GM19099 (cell line): ENCODE measurements at regions not wholly inside any gene's neighbourhood (a gene's known extent, or its start where the extent isn't known, plus 50 kb on each side); places are given as distances from the start of the nearest gene placed in this dataset.

ENCODE experiments used
- POLR2A ChIP-seq: IDR thresholded peaks from 3 replicates; pipeline ENCODE4 v1.6.1; 2011; ENCODE audit warnings: low read depth; ENCODE audit not compliant: insufficient read length; ENCODE audit errors: extremely low read depth

DNA sequence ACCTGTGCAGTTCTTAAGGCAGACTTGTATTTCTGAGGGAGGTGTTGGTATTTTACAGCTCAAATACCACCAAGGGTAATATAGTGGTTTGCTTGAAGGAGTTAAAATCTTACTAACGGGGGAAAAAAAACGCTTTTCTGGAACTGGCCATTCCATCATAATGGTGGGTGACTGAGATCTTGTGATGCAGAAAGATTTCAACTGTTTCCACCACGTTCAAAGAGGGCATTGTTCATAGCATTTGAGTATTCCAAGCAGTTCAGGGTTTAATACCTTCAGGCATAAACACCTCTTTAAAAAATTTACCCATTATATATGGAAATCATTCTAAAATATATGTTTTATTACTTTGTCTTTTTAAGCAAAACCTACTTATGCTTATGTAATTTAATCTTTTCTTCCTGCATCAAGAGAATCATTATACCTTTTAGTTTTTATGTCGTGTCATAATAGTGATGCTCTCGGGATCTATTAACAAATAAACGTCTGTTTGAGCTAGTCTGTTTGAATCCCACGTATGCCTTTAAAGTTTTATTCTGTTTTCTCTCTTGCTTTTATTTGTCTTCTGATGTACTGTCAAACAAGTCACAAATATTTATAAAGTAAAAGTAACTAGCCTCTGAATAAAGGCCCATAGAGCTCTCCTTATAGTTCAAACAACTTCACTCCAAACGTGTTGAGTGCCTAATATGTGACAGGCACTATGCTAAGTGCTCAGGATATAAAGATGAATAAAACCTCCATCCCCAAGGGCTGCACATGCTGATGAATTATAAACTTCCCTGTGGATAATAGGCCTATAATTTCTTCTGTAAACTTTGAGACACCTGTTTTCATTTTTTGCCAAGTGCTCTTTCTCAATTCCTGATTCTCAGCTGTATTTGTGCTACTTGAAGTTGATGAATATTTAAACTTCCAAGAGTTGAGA lies 298.8 kb upstream of the FERMT1 start:
- TF ChIP-seq POLR2A: no peak

DNA sequence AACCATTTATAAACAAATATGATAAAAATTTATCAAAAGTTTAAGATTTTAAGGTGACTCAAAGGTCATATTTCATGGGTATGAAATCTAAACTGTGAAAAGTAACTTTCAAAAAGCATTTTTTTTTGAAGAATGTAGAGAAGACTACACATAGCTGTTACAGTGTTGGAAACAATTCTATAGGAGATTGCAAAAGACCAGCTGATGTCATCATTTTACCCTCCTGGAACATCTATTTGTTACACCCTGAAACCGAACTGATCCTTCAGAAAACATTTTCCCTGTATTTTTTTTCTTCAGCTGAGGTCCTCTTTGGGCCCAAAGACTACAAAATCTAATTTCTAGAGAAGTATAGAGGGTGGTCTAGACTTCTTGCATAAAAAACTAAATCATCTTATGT lies 297.5 kb upstream of the FERMT1 start:
- no peak for TF ChIP-seq POLR2A

DNA sequence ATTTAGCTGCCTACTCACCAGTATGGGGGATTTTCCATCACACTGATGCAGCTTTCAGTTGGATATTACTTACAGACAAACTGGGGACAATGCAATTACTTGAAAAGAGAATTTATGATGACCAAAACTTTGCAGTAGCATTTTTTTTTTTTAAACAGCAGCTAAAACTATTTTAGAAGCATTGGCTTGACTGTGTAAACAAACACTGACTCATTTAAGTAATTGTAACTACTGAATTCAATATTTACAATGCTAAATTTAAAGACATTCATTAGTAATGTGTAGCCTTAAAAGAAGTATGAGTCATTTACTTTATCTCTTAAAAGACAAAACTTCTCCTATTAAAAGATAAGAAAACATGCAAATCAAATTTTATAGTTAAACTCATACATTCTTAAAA lies 295.9 kb upstream of the FERMT1 start:
- TF ChIP-seq POLR2A: no peak

DNA sequence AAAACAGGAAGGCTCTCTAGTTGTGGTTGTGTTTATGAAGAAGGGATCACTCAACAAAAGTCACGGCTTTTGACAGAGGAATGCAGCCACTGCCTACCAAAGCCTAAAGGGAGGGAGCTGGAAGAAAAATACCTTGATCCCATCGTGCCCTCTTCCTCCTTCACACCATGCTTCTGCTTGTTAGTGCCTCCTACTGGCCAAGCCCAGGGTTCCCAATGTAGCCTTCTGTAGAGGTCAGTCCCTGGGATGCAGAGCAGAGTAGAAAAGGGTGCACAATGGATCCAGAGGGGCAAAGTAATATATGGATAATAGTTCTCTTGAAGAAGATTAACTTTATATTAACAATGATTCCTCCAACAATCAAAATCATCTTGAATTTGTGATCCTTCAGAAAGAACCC lies 293.5 kb upstream of the FERMT1 start:
- no peak for TF ChIP-seq POLR2A

DNA sequence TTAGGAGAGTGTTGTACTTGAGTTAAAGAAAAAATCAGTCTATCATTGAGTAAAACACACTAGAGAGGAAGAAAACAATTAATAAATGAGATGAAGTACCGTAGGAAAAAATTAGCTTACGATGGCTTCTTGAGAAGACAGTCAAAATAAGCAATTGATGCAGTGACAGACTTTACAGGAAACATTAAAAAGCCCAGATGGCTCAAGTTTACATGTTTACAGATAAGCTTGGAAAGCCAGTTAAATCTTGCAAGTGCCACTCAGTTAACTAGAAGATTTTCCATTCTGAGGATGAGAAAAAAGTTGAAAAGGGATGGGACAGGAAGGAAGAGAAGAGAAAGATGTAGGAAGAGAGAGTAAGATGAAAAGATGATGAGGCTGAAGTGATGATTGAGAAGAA lies 288.8 kb upstream of the FERMT1 start:
- no peak for TF ChIP-seq POLR2A

DNA sequence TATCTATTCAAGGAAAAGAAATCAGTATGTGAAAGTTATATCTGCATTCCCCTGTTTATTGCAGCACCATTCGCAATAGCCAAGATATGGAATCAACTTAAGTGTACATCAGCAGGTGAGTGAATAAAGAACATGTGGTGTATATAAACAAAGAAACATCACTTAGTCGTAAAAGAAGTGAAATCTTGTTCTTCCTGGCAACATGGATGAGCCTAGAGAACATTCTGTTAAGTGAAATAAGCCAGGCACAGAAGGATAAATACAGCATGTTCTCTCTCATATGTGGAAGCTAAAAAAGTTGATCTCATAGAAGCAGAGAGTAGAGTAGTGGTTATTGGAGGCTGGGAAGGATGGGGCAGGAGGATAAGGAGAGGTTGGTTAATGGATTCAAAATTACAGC lies 287.9 kb upstream of the FERMT1 start:
- TF ChIP-seq POLR2A: no peak

DNA sequence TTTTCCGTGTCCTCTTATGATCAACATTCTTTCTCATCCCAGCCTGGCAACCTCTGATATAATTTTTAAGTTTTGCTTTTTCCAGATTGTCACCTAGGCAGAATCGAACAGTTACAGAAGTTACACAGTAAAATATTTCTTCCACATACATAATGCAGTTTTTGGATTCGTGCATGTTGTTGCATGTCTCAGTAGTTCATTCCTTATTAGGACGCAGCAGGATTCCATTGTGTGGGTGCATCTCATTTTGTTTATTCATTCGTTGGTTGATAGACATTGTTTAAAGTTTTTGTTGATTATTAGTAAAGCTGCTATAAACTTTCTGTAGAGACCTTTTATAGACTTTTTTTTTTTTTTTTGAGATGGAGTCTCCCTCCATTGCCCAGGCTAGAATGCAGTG lies 284.3 kb upstream of the FERMT1 start:
- no peak for TF ChIP-seq POLR2A

DNA sequence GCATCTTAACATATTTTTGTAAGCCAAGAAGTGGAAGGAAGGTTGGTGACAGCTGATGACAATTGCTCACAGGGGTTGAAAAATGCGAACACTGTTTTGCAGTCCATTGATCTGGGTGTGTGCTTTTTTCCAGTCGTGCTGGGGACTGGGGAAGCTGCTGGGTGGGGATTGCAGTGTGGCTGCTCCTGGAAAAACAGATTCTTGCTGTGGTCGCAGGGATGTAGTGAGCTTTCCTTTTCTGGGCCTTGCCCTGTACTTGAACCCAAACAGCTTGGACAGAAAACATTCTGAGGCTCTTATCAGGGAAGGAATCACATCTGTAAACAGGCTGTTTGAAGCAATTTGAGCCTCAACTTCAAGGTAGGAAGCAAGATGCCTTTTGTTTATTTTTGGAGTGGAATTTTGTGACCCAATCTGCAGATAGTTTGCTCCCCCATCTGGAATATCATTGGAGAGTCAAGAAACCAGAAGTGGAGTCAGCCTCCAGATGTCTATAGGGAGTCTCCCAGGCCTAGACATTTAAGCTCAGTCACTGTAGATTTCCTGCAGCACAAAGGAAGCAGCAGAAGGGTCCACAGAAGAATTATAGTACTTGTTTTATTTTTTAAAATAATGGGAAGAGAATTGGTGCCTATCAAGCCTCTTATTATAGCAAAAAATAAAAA lies 279.2 kb upstream of the FERMT1 start:
- TF ChIP-seq POLR2A: no peak

DNA sequence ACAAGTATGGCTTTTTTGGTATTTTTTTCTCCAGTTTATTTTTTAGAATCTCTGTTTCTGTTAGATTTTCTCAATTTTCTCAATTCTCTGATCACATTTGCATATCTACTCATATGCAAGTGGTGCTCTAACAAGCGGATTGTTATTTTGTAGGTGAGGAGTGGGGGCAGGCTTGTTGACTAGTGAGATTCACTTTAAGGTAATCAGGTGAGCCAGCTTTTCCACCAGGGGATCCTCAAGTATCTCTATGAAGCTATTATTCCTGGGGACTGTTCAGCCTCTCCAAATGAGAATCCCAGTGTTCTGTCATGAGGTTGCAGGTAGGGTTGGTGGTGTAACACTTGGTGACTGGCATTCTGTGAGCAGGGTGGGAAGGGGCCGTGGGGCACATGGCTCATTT lies 274.3 kb upstream of the FERMT1 start:
- TF ChIP-seq POLR2A: no peak

DNA sequence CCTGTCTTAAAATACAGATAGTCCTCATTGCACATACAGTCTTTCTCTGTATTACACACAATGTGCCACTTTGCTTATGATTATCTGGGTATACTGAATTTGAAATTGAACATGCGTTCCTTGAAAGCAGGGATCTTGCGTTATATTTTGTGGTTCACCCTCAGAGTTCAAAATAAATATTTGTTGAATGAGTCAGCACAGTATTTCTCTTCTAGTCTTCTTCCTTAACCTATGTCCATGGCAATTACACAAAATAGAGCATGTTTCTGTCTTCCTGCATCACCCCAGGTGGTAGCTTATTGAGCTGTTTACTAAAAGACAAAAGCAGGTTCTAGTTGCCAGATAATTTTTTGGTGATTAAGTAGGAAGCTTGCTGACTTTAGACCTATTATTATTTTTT lies 272.9 kb upstream of the FERMT1 start:
- no peak for TF ChIP-seq POLR2A

DNA sequence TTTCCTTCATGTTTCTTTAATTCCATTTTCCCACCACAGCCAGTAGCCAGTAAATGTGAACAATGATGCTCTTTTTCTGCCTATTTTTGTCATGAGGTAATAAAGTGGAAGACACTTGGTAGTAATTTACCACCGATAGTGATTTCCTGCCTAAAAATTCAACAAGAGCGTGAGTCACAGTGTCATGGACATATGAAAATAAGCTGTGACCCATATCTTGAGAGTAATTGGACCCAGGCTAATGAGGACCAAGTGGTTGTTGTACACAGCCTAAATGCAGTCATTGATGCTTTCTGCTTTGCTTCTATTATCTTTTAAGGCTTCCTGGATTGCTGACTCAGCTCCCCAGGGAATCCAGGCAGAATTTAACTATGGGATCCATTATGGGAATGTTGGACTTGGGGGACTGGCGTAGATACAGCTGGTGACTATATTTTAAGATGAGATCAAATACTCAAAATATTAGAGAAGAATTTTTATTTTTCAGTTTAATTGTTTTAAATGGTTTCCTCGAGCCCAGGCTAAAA lies 265.9 kb upstream of the FERMT1 start:
- TF ChIP-seq POLR2A: no peak

DNA sequence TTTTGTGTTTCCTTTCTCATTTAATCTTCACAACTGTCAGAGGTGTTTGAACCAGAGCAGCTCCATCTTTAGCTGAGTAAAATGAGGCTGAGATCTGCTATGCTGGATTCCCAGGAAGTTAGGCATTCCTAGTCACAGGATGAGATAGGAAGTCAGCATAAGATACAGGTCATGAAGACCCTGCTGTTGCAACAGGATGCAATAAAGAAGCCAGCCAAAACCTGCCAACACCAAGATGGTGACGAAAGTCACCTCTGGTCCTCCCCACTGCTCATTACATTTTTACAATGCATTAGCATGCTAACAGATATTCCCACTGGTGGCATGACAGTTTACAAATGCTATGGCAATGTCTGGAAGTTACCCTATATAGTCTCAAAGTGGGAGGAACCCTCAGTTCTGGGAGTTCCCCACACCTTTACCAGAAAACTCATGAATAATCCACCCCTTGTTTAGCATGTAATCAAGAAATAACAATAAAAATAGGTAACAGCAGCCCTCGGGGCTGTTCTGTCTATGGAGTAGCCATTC lies 262.2 kb upstream of the FERMT1 start:
- TF ChIP-seq POLR2A: no peak

DNA sequence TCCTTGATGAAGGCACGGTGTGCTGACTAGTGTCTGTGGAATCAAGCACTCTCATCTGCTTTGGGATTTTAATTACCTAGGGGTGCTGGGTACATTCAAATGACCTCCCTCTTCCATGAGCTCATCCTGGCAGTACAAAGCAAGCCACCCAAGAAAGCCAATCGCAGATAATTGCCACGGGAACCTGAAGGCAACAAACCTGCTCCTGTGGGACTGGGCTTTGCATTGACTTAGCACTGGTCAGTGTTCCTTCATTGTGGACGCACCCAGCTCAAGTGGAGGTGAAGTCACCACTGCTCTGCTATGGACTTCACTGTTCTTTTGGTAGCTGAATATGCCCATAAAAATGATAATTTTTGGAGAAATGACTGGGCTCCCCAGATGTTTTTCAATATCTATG lies 261.6 kb upstream of the FERMT1 start:
- no peak for TF ChIP-seq POLR2A

DNA sequence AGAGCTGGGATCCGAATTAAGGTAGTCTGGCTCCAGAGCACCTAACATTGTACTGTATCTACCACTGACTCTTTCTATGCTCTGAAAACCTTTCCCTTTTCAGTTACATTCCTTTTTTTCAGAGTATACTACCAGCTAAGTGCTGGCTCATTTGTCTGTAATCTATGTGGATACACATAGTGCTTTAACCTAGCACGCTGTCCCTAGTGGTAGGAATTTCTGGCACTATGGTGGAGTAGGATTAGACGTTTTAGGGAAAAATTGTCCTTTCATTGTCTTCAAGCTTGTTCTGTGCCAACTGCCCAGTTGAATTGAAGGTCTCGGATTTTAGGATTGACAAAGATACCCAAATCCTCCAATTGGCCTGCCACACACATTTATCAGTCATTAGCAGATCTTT lies 259.1 kb upstream of the FERMT1 start:
- TF ChIP-seq POLR2A: no peak

DNA sequence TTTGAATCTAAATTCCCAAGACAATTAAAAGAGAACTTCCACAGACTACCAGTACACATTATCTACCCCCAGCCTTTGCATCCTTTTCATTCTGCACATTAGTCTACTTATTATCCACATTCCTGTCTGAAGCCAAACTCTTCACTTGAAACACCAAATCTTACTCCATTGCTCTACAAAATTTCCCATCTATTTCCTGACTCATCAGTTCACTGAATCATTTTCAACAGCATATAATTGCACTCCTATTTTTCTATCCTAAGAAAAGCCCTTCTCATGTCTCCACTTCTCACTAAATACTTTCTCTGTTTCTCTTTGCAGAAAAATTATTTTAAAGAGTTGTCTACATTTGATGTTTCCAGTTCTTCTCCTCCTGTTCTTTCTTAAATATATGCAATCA lies 239.4 kb upstream of the FERMT1 start:
- no peak for TF ChIP-seq POLR2A

DNA sequence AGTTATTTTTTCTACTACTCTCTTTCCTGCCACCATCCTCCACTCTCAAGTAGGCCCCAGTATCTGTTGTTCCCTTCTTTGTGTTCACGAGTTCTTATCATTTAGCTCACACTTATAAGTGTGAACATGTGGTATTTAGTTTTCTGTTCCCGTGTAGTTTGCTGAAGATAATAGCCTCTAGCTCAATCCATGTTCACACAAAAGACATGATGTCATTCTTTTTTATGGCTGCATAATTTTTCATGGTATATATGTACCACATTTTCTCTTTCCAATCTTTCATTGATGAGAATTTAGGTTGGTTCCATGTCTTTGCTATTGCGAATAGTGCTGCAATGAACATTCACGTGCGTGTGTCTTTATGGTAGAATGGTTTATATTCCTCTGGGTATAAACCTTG lies 237.9 kb upstream of the FERMT1 start:
- no peak for TF ChIP-seq POLR2A
